ENCODE measurements at regions not wholly inside any gene's neighbourhood (a gene's known extent, or its start where the extent isn't known, plus 50 kb on each side); places are given as distances from the start of the nearest gene placed in this dataset.

DNA sequence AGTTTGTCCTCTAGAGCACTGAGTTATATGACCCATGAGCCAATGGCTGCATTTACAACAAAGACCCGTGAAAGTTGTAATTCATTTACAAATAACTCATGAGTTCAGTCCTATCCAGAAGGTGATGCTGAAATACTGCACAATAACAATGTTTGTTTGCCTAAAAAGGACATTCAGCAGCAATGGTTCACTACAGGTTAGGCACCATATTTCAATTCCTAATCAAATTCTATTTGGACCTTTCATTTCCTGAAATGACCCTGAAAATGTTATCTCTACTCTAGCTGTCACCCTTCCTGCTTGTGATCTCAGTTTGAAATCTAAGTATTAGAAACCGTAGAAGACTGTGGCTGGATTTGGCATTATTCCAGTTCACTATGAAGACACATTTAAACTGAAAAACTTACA lies 191.2 kb upstream of the SAMSN1 start:
- peaks cover 0 to 42% of the 10 kb centered on the region in 2 experiments; a peak in 3 of 5 replicates for H3K4me1 ChIP-seq (replicated peaks in 1 of 2; ENCODE audit: control insufficient read depth in 2 of 2, insufficient read depth in 2 of 2, low read length in 2 of 2)
- peaks cover 2% of the 10 kb centered on the region; the same call in 1 of the 2 replicates for H3K9me3 ChIP-seq (replicated peaks; ENCODE audit: control insufficient read depth, insufficient read depth, low read depth, low read length)
- 0% methylated on average over 2 of the region's 2 CpGs for WGBS (ENCODE audit: insufficient coverage, low coverage, missing lambda C conversion rate)
- in situ Hi-C loops (cut with MboI): no loop called here
- CTCF ChIA-PET (ENCODE audit: low intra/inter-chr PET ratio): interaction anchor here (0.9 kb wide), 1 partner anchor 192 kb away, joined by 3 read pairs; no protein-coding TSS in a partner anchor
- H3K4me2 ChIP-seq (ENCODE audit: insufficient read depth, low read length): peak overlapping the region; percentile 28; the same call in 1 of the 2 replicates
- no TSS peak for BruUV-seq (replicated peaks)
- peaks cover 16% of the 10 kb centered on the region for H3K79me2 ChIP-seq (ENCODE audit: control insufficient read depth, insufficient read depth, low read length)
- ATAC-seq (peak; percentile 39), DNase-seq (ENCODE audit: extremely low read depth in 1 of 4, low spot score in 3 of 4) (no peak), FAIRE-seq (peak; percentile 59)
- peaks cover 21% of the 10 kb centered on the region; the same call in 1 of the 3 replicates for H3K36me3 ChIP-seq (ENCODE audit: control insufficient read depth, insufficient read depth, low read length)
- POLR2A ChIA-PET: interaction anchor here (0.7 to 1.6 kb wide), 12 partner anchors 8 to 430 kb away, joined by 3 to 5 read pairs (median 3); partner anchors contain the start of gene HSPA13
- intact Hi-C loops (cut with micrococcal nuclease): loop anchor here (5.0 kb wide), 5 partner anchors 35 to 285 kb away; no protein-coding TSS in a partner anchor
- H3K9me1 ChIP-seq (ENCODE audit: control insufficient read depth, insufficient read depth, low read length): no peaks in the 10 kb centered on the region
- H2AFZ ChIP-seq (ENCODE audit: low read depth, low read length): peak overlapping the region; percentile 20
- peak overlapping the region; percentile 64 for H3K27ac ChIP-seq (ENCODE audit: extremely low read depth, low read depth, low read length)
- H3K4me3 ChIP-seq: no peak overlapping the region
- peak overlapping the region in 1 of 2 experiments; percentile 3; a peak in 1 of 4 replicates for H3K9ac ChIP-seq (ENCODE audit: insufficient read depth in 1 of 2, low read depth in 2 of 2, low read length in 2 of 2)
- no peaks in the 10 kb centered on the region for H4K20me1 ChIP-seq (replicated peaks; ENCODE audit: control insufficient read depth, insufficient read depth, low read length)
- no peaks in the 10 kb centered on the region for H3K27me3 ChIP-seq (ENCODE audit: control insufficient read depth in 2 of 2, insufficient read depth in 2 of 2, low read length in 2 of 2)
- TF ChIP-seq ETV1 (tag; conservative IDR thresholded peaks at IDR 0.05; ENCODE audit: low read depth) (peak; percentile 46; the same call in 1 of the 2 replicates), ATF7 (IDR thresholded peaks at IDR 0.05) (0 out of 2 replicates have a peak, but pooled peaks have one; percentile 4), DPF2 (IDR thresholded peaks at IDR 0.05) (peak; percentile 37), ZNF174 (CRISPR knock-in tag; IDR thresholded peaks at IDR 0.05) (no peak), RAD21 (CRISPR knock-in tag; conservative IDR thresholded peaks at IDR 0.05 in 1 of 2, IDR thresholded peaks at IDR 0.05 in 1 of 2) (peak in 1 of 2 experiments; percentile 29; a peak in 1 of 4 replicates), GTF2E2 (tag; IDR thresholded peaks at IDR 0.05) (0 out of 2 replicates have a peak, but pooled peaks have one; percentile 39), ZNF830 (CRISPR knock-in tag; IDR thresholded peaks at IDR 0.05) (0 out of 2 replicates have a peak, but pooled peaks have one; percentile 27), SRF (CRISPR knock-in tag; IDR thresholded peaks at IDR 0.05) (peak in 1 of 2 experiments; percentile 83; a peak in 2 of 4 replicates), TAL1 (IDR thresholded peaks at IDR 0.05) (peak; percentile 6; the same call in 1 of the 2 replicates), PTRF (tag; IDR thresholded peaks at IDR 0.05) (0 out of 2 replicates have a peak, but pooled peaks have one; percentile 7), RBM34 (IDR thresholded peaks at IDR 0.05; ENCODE audit: borderline replicate concordance, insufficient read depth, low read length) (no peak), MEIS2 (IDR thresholded peaks at IDR 0.05; ENCODE audit: partially characterized antibody) (peak; percentile 70), HDAC8 (tag; IDR thresholded peaks at IDR 0.05) (no peak), NBN (IDR thresholded peaks at IDR 0.05; ENCODE audit: low read depth) (0 out of 2 replicates have a peak, but pooled peaks have one; percentile 10)
- TF ChIP-seq, protein P1, sequence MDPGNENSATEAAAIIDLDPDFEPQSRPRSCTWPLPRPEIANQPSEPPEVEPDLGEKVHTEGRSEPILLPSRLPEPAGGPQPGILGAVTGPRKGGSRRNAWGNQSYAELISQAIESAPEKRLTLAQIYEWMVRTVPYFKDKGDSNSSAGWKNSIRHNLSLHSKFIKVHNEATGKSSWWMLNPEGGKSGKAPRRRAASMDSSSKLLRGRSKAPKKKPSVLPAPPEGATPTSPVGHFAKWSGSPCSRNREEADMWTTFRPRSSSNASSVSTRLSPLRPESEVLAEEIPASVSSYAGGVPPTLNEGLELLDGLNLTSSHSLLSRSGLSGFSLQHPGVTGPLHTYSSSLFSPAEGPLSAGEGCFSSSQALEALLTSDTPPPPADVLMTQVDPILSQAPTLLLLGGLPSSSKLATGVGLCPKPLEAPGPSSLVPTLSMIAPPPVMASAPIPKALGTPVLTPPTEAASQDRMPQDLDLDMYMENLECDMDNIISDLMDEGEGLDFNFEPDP (CRISPR knock-in tag; IDR thresholded peaks at IDR 0.05): no peak
- TF ChIP-seq, protein P2, sequence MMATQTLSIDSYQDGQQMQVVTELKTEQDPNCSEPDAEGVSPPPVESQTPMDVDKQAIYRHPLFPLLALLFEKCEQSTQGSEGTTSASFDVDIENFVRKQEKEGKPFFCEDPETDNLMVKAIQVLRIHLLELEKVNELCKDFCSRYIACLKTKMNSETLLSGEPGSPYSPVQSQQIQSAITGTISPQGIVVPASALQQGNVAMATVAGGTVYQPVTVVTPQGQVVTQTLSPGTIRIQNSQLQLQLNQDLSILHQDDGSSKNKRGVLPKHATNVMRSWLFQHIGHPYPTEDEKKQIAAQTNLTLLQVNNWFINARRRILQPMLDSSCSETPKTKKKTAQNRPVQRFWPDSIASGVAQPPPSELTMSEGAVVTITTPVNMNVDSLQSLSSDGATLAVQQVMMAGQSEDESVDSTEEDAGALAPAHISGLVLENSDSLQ (IDR thresholded peaks at IDR 0.05): peak; percentile 30; the same call in 1 of the 2 replicates
- TF ChIP-seq, protein P3, sequence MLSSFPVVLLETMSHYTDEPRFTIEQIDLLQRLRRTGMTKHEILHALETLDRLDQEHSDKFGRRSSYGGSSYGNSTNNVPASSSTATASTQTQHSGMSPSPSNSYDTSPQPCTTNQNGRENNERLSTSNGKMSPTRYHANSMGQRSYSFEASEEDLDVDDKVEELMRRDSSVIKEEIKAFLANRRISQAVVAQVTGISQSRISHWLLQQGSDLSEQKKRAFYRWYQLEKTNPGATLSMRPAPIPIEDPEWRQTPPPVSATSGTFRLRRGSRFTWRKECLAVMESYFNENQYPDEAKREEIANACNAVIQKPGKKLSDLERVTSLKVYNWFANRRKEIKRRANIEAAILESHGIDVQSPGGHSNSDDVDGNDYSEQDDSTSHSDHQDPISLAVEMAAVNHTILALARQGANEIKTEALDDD (IDR thresholded peaks at IDR 0.05): 0 out of 2 replicates have a peak, but pooled peaks have one; percentile 16
- TF ChIP-seq, protein P4, sequence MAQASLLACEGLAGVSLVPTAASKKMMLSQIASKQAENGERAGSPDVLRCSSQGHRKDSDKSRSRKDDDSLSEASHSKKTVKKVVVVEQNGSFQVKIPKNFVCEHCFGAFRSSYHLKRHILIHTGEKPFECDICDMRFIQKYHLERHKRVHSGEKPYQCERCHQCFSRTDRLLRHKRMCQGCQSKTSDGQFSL (CRISPR knock-in tag; IDR thresholded peaks at IDR 0.05): no peak
- TF ChIP-seq, protein P4 (tag; IDR thresholded peaks at IDR 0.05): no peak

Measured in K562 (cell line).